Fibroblast of skin of left quadriceps (primary cell): ENCODE measurements at regions not wholly inside any gene's neighbourhood (a gene's known extent, or its start where the extent isn't known, plus 50 kb on each side); places are given as distances from the start of the nearest gene placed in this dataset.
"Not testable (repeated sequence)": the region's sequence is repeated elsewhere in the genome, so short reads cannot be mapped to it uniquely, and the experiment has no call there.

Experiments
- DNase-seq, 2 experiments: peaks; one replicate each; pipeline ENCODE4 v3.0.0-alpha.2; 2013; ENCODE audit warnings: low read depth in 2 of 2

GRCh38 chr16:66245868-66246267 is 120.6 kb upstream of the CDH5 start:
- no peak for DNase-seq

GRCh38 chr16:66245072-66245471 is 121.4 kb upstream of the CDH5 start:
- no peak for DNase-seq

- DNase-seq: no peak
These were observed 123.8 kb upstream of the CDH5 start for GRCh38 chr16:66242672-66243071.

- not testable (repeated sequence) for DNase-seq
These were observed 124.3 kb upstream of the CDH5 start for GRCh38 chr16:66242206-66242605.

GRCh38 chr16:66240631-66241395 is 125.7 kb upstream of the CDH5 start:
- DNase-seq: no peak

GRCh38 chr16:66240088-66240487 is 126.4 kb upstream of the CDH5 start:
- DNase-seq: no peak

- no peak for DNase-seq
These were observed 127.8 kb upstream of the CDH5 start for GRCh38 chr16:66238696-66239095.

GRCh38 chr16:66236301-66236700 is 130.2 kb upstream of the CDH5 start:
- no peak for DNase-seq

GRCh38 chr16:66231452-66232160 is 134.9 kb upstream of the CDH5 start:
- no peak for DNase-seq

GRCh38 chr16:66229651-66230050 is 136.8 kb upstream of the CDH5 start:
- DNase-seq: no peak

- no peak for DNase-seq
These were observed 137.7 kb upstream of the CDH5 start for GRCh38 chr16:66228792-66229191.

GRCh38 chr16:66227766-66228530 is 138.5 kb upstream of the CDH5 start:
- DNase-seq: no peak

GRCh38 chr16:66226762-66227161 is 139.7 kb upstream of the CDH5 start:
- DNase-seq: no peak

GRCh38 chr16:66225696-66226095 is 140.8 kb upstream of the CDH5 start:
- no peak for DNase-seq

GRCh38 chr16:66224626-66225025 is 141.9 kb upstream of the CDH5 start:
- DNase-seq: no peak

- DNase-seq: no peak
These were observed 142.3 kb upstream of the CDH5 start for GRCh38 chr16:66224186-66224585.

GRCh38 chr16:66223176-66223780 is 143.2 kb upstream of the CDH5 start:
- peak; percentile 71 to 76 for DNase-seq

- no peak for DNase-seq
These were observed 143.7 kb upstream of the CDH5 start for GRCh38 chr16:66222756-66223155.

GRCh38 chr16:66220702-66221101 is 145.8 kb upstream of the CDH5 start:
- no peak for DNase-seq

GRCh38 chr16:66219491-66219890 is 147.0 kb upstream of the CDH5 start:
- DNase-seq: no peak

- no peak for DNase-seq
These were observed 154.1 kb upstream of the CDH5 start for GRCh38 chr16:66212428-66212827.

- no peak for DNase-seq
These were observed 154.8 kb upstream of the CDH5 start for GRCh38 chr16:66211651-66212050.
